H1 (cell line): ENCODE measurements at regions not wholly inside any gene's neighbourhood (a gene's known extent, or its start where the extent isn't known, plus 50 kb on each side); places are given as distances from the start of the nearest gene placed in this dataset.

ENCODE experiments used
- BACH1 ChIP-seq: IDR thresholded peaks from 2 replicates; pipeline ENCODE4 v1.6.1; 2012; ENCODE audit warnings: low read length, improper control_type of control experiment
- GABPA ChIP-seq: IDR thresholded peaks from 2 replicates; pipeline ENCODE4 v1.6.1; 2011; ENCODE audit warnings: mild to moderate bottlenecking, low read length, moderate library complexity, borderline replicate concordance; ENCODE audit not compliant: insufficient read depth
- HDAC6 ChIP-seq: IDR thresholded peaks from one replicate; pipeline ENCODE4 v1.7.1; 2012; ENCODE audit warnings: low read depth, mild to moderate bottlenecking, inconsistent platforms, low read length, moderate library complexity
- JUN ChIP-seq: IDR thresholded peaks from 2 replicates; pipeline ENCODE4 v1.6.1; 2011; ENCODE audit warnings: low read depth, mild to moderate bottlenecking, improper control_type of control experiment, low read length
- SP2 ChIP-seq: IDR thresholded peaks from 2 replicates; pipeline ENCODE4 v1.6.1; 2012; ENCODE audit warnings: mild to moderate bottlenecking, low read length, inconsistent platforms
- TF ChIP-seq, protein P1 (sequence below): IDR thresholded peaks from 2 replicates; pipeline ENCODE4 v1.6.1; 2011; ENCODE audit warnings: low read length, improper control_type of control experiment
- TF ChIP-seq, protein P2 (sequence below): IDR thresholded peaks from 2 replicates; pipeline ENCODE4 v1.6.1; 2012; ENCODE audit warnings: low read length, inconsistent platforms

DNA sequence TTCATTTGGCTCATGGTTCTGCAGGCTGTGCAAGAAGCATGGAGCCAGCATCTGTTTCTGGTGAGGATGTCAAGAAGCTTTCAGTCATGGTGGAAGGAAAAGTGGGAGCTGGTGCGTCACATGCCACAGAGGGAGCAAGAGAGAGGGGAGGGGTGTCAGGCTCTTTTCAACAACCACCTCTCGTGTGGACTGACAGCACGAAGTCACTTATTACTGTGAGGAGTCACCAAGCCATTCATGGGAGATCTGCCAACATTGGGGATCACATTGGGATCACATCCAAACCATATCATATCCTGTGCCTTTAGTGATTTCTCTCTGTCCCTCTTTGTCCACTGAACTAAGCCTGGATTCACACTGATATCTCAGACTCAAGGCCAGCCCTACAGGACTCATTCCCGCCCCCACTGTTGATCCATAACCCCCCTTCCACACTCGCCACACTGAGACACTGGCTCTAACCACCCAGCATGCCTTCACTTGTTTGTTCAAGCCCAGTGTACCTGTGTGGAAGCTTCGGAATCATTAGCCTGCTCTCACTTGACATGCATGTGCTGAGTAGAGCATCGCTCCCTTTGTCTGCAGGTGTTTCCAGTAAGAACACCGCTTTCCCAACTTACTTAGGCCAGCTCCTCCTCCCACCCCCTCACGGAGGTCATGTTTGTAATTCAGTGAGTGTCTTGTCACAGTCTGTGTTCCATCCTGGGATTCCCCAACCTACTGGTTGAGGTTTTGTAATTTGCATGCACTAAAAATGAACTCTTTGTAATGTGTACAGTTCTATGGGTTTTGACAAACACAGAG lies 132.2 kb downstream of the KLF13 start (continued):
- TF ChIP-seq SP2 (no peak), HDAC6 (no peak), BACH1 (no peak), JUN (no peak), GABPA (no peak)
- TF ChIP-seq, protein P1, sequence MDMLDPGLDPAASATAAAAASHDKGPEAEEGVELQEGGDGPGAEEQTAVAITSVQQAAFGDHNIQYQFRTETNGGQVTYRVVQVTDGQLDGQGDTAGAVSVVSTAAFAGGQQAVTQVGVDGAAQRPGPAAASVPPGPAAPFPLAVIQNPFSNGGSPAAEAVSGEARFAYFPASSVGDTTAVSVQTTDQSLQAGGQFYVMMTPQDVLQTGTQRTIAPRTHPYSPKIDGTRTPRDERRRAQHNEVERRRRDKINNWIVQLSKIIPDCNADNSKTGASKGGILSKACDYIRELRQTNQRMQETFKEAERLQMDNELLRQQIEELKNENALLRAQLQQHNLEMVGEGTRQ: no peak
- TF ChIP-seq, protein P2, sequence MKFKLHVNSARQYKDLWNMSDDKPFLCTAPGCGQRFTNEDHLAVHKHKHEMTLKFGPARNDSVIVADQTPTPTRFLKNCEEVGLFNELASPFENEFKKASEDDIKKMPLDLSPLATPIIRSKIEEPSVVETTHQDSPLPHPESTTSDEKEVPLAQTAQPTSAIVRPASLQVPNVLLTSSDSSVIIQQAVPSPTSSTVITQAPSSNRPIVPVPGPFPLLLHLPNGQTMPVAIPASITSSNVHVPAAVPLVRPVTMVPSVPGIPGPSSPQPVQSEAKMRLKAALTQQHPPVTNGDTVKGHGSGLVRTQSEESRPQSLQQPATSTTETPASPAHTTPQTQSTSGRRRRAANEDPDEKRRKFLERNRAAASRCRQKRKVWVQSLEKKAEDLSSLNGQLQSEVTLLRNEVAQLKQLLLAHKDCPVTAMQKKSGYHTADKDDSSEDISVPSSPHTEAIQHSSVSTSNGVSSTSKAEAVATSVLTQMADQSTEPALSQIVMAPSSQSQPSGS: no peak
